Neural progenitor cell (in vitro differentiated cells): ENCODE measurements at regions not wholly inside any gene's neighbourhood (a gene's known extent, or its start where the extent isn't known, plus 50 kb on each side); places are given as distances from the start of the nearest gene placed in this dataset.

ENCODE experiments used
- DNase-seq: peaks from one replicate; pipeline ENCODE4 v3.0.0-alpha.2; 2016; ENCODE audit warnings: low spot score
- H2AFZ ChIP-seq: fragments of 200-600 bp; sonication (generic); replicated peaks from 2 replicates; pipeline ENCODE4 v1.6.1; 2016; ENCODE audit warnings: antibody characterized with exemption
- H3F3A ChIP-seq: fragments of 200-600 bp; sonication (generic); 2 replicates; pipeline ENCODE4 v1.6.1; 2016; ENCODE audit warnings: antibody characterized with exemption, low read depth
- H3K27ac ChIP-seq: fragments of 200-600 bp; sonication (generic); 2 replicates; pipeline ENCODE4 v1.5.1; 2016; ENCODE audit warnings: mild to moderate bottlenecking
- H3K27me3 ChIP-seq: fragments of 200-600 bp; sonication (generic); 2 replicates; pipeline ENCODE4 v1.6.1; 2016; ENCODE audit warnings: mild to moderate bottlenecking, moderate library complexity
- H3K36me3 ChIP-seq: fragments of 200-600 bp; sonication (generic); 2 replicates; pipeline ENCODE4 v1.5.1; 2016
- H3K4me1 ChIP-seq: fragments of 200-600 bp; sonication (generic); 2 replicates; pipeline ENCODE4 v1.6.1; 2016; ENCODE audit warnings: mixed run types
- H3K4me2 ChIP-seq: fragments of 200-600 bp; sonication (generic); 2 replicates; pipeline ENCODE4 v1.6.1; 2016
- H3K4me3 ChIP-seq: fragments of 200-600 bp; sonication (generic); 2 replicates; pipeline ENCODE4 v1.5.1; 2016
- H3K79me2 ChIP-seq: fragments of 200-600 bp; sonication (generic); 2 replicates; pipeline ENCODE4 v1.6.1; 2016; ENCODE audit warnings: low read depth
- H3K9ac ChIP-seq: fragments of 200-600 bp; sonication (generic); 2 replicates; pipeline ENCODE4 v1.6.1; 2016
- H3K9me3 ChIP-seq: fragments of 200-600 bp; sonication (generic); 2 replicates; pipeline ENCODE4 v1.5.1; 2016; ENCODE audit warnings: low read depth
- H4K20me1 ChIP-seq: fragments of 200-600 bp; sonication (generic); 2 replicates; pipeline ENCODE4 v1.6.1; 2016; ENCODE audit warnings: low read depth
- H3K27ac Mint-ChIP-seq: 3 replicates; pipeline ENCODE4 v1.8.0; 2021; ENCODE audit warnings: mixed read lengths
- H3K27me3 Mint-ChIP-seq: 2 replicates; pipeline ENCODE4 v1.8.0; 2022; ENCODE audit warnings: low read depth, mild to moderate bottlenecking, inconsistent platforms, moderate library complexity, mixed read lengths; ENCODE audit not compliant: insufficient read depth
- H3K36me3 Mint-ChIP-seq: 3 replicates; pipeline ENCODE4 v1.8.0; 2021; ENCODE audit warnings: mixed read lengths
- H3K4me1 Mint-ChIP-seq: 3 replicates; pipeline ENCODE4 v1.8.0; 2021; ENCODE audit warnings: mixed read lengths
- H3K4me3 Mint-ChIP-seq: 3 replicates; pipeline ENCODE4 v1.8.0; 2021; ENCODE audit warnings: mild to moderate bottlenecking, moderate library complexity, mixed read lengths
- H3K9me3 Mint-ChIP-seq: 3 replicates; pipeline ENCODE4 v1.8.0; 2020; ENCODE audit warnings: mixed read lengths
- CTCF ChIP-seq: fragments of 200-600 bp; sonication (generic); IDR thresholded peaks from 2 replicates; pipeline ENCODE4 v1.5.1; 2017; ENCODE audit warnings: antibody characterized with exemption, mild to moderate bottlenecking
- EZH2 ChIP-seq: fragments of 200-600 bp; sonication (generic); IDR thresholded peaks from 2 replicates; pipeline ENCODE4 v1.6.1; 2017; ENCODE audit warnings: antibody characterized with exemption, mild to moderate bottlenecking, moderate library complexity
- EZH2phosphoT487 ChIP-seq: fragments of 200-600 bp; sonication (generic); IDR thresholded peaks from 2 replicates; pipeline ENCODE4 v1.6.1; 2017; ENCODE audit warnings: antibody characterized with exemption

DNA sequence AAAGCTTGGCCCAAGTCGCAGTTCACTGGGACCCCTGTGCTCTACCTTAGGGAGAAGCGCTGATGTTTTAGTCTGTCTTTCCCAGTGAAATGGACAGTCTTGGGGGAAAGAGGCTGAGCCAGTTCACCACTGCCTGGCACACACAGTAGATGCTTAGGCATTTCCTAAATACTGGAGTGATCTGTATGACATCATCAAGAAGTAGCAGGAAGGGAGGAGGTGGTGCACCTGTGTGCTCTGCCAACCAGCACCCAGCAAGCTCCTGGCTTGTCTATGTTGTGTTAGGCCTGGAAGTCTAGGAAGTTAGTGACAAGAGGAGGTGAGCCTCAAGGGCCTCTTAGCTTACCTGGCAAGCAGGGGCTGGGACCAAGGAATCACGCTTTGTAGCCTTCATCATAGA is 158.2 kb upstream of the NFIA start:
- no peak overlapping the region for H3K4me2 ChIP-seq
- Mint-ChIP-seq H3K4me3 (no peak overlapping the region), H3K9me3 (no peaks in the 10 kb centered on the region), H3K27me3 (peaks cover 6% of the 10 kb centered on the region), H3K27ac (no peak overlapping the region), H3K36me3 (no peaks in the 10 kb centered on the region), H3K4me1 (peaks cover 43% of the 10 kb centered on the region)
- DNase-seq, result no peak
- peaks cover 8% of the 10 kb centered on the region for H4K20me1 ChIP-seq
- H3K4me3 ChIP-seq, result no peak overlapping the region
- no peak overlapping the region for H3K9ac ChIP-seq
- H3K4me1 ChIP-seq, result peaks cover 19% of the 10 kb centered on the region
- no peaks in the 10 kb centered on the region for H3K9me3 ChIP-seq
- H3K27ac ChIP-seq, result no peak overlapping the region
- TF ChIP-seq EZH2phosphoT487 (no peak), CTCF (no peak), EZH2 (no peak)
- peaks cover 21% of the 10 kb centered on the region for H3K27me3 ChIP-seq
- H3K79me2 ChIP-seq, result no peaks in the 10 kb centered on the region
- no peaks in the 10 kb centered on the region for H3K36me3 ChIP-seq
- no peak overlapping the region for H2AFZ ChIP-seq
- H3F3A ChIP-seq, result peaks cover 16% of the 10 kb centered on the region

DNA sequence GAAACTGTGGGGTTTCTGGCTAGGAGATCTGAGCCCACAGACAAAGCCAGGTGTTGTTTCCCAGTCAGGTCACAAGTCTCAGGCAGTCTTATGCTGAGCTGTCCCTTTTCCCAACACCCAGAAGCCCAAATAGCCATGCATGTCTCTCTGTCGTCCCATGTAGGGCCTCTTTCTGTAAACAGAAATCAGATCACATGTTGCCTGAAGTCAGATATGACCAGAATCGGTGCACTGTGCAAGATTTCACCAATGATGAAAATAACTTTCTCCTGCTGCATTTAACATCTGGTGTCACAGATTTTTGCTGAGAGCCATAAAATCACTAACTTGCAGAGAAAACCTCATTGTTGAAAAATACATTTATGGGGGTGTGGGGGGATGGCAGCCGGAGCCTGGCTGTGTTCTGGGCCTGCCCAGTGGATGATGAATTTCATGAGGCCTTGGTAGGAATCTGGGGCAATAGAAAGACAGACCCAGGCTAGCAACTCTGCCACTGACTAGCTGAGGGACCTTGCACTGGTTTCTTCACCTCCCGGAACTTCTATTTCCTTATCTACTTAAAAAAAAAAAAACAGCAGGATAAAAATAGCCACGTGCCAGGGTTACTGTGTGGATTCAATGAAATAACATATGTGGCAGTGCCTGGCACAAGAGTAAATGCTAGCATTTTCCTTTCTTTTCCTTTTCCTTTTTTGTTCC is 158.8 kb upstream of the NFIA start:
- Histone ChIP-seq H3K9ac (no peak overlapping the region), H3K79me2 (no peaks in the 10 kb centered on the region), H3K4me1 (peaks cover 19% of the 10 kb centered on the region), H3K4me3 (no peak overlapping the region), H3K27me3 (peaks cover 27% of the 10 kb centered on the region), H3K36me3 (no peaks in the 10 kb centered on the region), H4K20me1 (peaks cover 8% of the 10 kb centered on the region), H3K4me2 (no peak overlapping the region), H3K9me3 (no peaks in the 10 kb centered on the region), H3K27ac (no peak overlapping the region), H2AFZ (no peak overlapping the region), H3F3A (peaks cover 16% of the 10 kb centered on the region)
- Mint-ChIP-seq H3K9me3 (no peaks in the 10 kb centered on the region), H3K4me1 (peaks cover 43% of the 10 kb centered on the region), H3K27ac (peak overlapping the region; percentile 17), H3K4me3 (no peak overlapping the region), H3K36me3 (no peaks in the 10 kb centered on the region), H3K27me3 (peaks cover 6% of the 10 kb centered on the region)
- no peak for DNase-seq
- TF ChIP-seq EZH2phosphoT487 (no peak), EZH2 (no peak), CTCF (no peak)

DNA sequence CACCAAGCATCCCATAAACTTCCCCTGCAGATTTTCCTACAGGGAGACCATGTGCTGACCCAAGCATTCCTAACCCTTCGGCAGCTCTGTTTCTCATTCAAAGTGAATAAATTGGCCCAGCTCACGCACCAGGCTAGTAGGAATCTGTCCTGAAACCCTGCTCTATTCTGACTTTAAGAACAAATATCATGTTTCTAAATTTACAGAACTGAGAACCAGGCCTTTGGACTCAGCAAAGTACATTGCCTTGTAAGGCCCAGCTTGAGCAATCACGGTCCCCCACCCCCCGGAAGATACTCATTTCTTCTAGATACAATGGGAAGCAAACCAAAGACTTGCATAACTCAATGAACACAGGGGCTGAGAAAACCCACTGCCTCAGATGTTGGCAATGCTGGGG is 160.1 kb upstream of the NFIA start:
- H3K27me3 ChIP-seq, result peaks cover 39% of the 10 kb centered on the region
- TF ChIP-seq CTCF, result no peak
- no peak for TF ChIP-seq EZH2phosphoT487
- no peak for TF ChIP-seq EZH2
- H3K4me3 Mint-ChIP-seq, result no peak overlapping the region
- H3K36me3 ChIP-seq, result no peaks in the 10 kb centered on the region
- no peaks in the 10 kb centered on the region for H3K9me3 Mint-ChIP-seq
- no peak for DNase-seq
- H3K4me3 ChIP-seq, result no peak overlapping the region
- peak overlapping the region; percentile 23 for H3K27ac Mint-ChIP-seq
- H3K4me1 ChIP-seq, result peaks cover 21% of the 10 kb centered on the region
- peaks cover 51% of the 10 kb centered on the region for H3K4me1 Mint-ChIP-seq
- H4K20me1 ChIP-seq, result peaks cover 8% of the 10 kb centered on the region
- no peaks in the 10 kb centered on the region for H3K9me3 ChIP-seq
- no peak overlapping the region for H3K27ac ChIP-seq
- no peak overlapping the region for H3K9ac ChIP-seq
- peaks cover 8% of the 10 kb centered on the region for H3K27me3 Mint-ChIP-seq
- H3K4me2 ChIP-seq, result no peak overlapping the region
- H3F3A ChIP-seq, result peaks cover 16% of the 10 kb centered on the region
- H3K36me3 Mint-ChIP-seq, result no peaks in the 10 kb centered on the region
- H2AFZ ChIP-seq, result no peak overlapping the region
- no peaks in the 10 kb centered on the region for H3K79me2 ChIP-seq
